Putamen (tissue), 1 donor: ENCODE measurements at regions not wholly inside any gene's neighbourhood (a gene's known extent, or its start where the extent isn't known, plus 50 kb on each side); places are given as distances from the start of the nearest gene placed in this dataset.

Experiments
- DNase-seq: peaks from one replicate; pipeline ENCODE4 v3.0.0-alpha.2; 2016; ENCODE audit warnings: low spot score

DNA sequence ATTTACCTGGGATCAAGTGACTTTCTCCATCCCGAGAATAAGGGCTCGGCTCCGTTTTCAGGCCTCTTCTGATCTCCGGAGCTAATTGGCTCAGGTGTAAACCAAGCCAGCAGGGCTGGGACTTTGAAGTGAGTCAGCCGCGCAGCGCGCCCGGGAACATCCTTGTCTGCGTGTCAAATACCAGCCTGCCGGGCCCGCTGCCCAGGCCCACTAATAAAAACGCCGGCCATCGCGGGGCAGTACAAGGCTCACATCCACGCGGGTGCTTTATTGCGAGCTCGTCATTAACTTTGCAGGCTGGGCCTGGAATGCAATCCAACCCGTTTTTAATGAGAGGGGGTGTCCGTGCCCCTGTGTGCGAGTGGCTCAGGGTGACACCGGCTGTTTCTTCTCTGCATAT, 416.8 kb downstream of the IRX2 start:
- no peak for DNase-seq

DNA sequence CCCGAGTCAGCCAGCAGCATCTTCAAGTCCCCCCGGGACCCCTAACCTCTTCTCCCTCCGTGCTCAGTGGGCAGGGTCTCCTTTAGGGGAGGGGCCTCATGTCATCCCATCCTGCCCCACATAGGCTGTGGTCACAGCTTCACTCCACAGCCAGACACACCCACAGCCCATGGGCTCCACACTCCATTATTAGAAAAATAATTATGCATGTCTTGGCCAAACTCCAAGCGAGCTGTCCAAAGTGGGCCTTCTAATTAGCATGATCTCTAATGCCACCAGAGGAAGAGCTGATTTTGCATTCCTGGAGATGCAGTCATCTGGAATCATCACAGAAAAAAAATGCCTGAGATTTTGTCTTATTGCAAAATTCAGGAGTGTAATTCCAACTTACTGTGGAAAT, 418.2 kb downstream of the IRX2 start:
- DNase-seq = no peak

DNA sequence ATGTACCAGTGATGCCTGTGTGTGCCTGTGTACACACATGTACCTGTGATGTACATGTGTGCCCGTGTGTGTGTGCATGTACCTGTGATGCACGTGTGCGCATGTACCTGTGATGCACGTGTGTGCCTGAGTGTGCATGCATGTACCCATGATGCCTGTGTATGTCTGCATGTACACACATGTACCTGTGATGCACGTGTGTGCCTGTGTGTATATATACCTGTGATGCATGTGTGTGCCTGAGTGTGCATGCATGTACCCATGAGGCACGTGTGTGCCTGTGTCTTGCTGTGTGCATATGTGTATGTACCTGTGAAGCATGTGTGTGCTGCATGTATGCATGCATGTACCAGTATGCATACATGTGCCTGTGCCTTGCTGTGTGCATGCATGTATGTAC, 419.0 kb downstream of the IRX2 start:
- no peak for DNase-seq

DNA sequence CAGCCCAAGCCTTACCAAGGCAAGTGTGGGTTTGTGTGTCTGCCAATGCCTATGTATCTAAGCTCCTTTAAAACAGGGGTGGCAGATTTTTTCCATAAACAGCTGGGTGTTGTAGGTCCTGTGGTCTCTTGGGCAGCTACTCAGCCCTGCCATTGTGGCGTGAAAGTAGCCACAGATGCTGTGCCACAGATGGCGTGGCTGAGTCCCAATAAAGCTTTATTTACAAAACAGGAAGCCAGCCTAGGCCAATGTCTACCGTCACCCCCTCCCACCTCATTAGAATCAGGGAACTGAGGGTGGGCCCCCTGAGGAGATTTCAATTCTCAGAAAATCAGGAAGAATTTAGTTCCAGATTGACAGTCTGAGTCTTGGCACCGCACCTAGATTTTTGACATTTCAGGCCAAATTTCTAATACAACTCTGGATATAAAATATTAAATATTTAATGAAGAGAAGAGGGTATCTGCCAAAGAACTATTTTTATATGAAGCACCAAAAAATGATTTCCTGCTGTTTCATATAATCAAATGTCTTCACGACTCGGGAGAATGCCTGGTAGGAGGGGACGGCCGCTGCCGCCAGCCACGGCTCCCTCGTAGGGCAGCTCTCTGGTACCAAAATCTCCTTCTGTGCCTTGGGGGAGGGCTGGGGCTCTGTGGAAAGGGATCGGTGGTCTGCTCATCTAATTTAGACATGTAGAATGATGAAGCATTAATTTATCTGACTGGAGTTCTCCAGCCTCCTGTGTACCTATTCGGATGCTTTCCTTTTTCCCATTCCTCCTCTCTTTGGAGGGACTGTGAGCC, 420.9 kb downstream of the IRX2 start:
- DNase-seq = no peak

DNA sequence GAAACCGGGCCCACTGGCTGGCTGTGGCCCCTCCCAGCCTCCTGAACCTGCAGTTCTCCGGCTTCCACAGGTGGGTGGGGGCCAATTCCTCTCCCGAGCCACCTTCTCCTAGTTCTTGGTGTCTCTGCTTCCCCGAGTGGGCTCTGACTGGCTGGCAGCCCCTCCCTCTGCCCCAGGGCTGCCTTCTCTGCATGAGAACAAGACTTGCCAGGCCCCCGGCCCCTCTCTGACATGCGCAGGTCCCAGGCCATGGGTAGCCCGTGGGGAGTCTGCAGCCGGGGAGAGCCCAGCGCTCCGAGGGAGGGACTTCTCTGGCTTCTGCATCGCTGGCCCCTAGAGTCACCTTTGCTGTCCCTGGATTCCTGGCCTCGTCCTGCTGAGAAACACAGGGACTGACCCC, 421.7 kb downstream of the IRX2 start:
- no peak for DNase-seq

DNA sequence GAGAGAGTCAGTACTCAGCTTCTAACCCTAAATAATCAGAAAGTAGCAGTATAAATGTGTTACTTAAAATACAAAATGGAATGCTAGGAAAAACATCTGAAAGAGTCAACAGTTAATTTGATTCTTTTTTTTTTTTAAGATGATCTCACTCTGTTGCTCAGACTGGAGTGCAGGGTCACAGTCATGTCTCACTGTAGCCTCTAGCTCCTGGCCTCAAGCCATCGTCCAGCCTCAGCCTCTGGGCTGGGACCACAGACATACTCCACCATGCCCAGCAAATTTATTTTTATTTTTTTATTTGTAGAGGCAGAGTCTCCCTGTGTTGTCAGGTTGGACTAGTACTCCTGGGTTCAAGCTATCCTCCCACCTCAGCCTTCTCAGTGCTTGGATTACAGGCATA, 424.9 kb downstream of the IRX2 start:
- no peak for DNase-seq

DNA sequence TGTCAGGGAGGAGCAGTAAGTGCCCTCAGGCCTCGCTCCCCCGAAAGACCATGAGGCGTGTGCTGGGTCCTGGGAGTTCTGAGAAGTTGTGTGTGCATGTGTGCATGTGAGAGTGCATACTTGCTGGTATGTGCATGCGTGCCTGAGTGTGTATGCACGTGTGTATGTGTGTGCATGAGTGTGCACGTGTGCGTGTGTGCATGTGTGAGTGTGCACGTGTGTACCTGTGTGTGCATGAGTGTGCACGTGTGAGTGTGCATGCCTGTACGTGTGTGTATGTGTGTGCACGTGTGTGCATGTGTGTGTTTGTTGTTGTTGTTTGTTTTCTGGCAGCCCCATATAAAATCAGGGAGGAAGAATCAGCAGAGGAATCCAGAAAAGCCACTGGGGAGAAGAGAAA, 426.7 kb downstream of the IRX2 start:
- no peak for DNase-seq

DNA sequence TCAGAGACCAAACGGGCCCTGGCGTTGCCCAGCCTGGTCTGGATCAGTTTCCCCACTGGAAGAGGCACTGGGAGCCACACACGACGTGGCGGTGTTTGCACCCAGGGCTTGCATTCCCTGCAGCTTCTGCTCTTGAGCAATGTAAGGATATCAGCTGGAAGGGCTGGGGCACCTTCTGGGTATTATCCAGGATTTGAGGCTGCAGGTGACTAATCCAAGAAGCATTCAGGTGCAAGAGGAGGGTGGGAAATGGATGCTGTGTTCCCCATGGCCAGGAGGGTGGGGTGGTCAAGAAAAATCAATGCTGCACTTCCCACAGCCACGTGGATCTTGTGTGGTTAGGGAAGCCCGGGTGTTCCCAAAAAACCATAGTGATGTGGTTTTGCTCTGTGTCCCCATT, 430.9 kb downstream of the IRX2 start:
- DNase-seq = no peak

DNA sequence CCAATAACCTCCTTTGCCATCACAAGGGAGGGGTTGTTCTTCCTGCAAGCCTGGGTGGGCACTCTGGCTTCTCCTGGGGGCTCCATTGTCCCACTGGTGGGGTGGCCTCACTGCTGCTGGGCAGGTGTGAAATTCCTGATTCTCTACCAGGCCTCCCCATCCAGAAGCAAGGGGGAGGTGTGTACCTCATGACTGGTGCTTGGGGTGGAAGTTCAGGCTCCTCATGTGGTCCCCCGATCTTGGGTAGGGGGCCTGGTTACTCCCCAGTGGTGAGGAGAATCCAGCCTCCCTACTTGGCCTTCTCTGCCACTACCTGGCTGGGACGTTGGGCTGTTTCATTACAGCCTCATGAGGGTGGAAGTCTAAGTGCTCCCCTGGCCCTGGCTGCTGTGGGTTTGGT, 433.9 kb downstream of the IRX2 start:
- no peak for DNase-seq

DNA sequence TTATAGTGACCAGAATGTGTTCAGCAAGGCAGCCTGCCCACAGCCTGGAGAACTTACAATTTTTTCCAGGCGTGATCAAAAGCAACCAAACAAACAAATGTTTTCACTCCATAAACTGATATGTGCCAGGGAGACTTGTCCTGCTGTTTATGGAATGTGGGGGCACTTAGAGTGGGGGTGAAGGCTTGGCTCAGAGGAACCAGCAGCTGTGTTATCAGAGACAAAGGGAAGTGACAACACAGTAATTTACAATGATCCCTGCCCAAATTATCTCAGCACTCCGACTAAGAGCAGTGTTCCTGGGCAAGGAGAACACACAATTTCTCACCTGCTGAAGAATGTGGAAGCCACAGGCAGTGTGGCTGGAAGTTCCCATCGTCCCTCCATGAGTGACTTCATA, 429.1 kb upstream of the IRX4 start:
- no peak for DNase-seq

DNA sequence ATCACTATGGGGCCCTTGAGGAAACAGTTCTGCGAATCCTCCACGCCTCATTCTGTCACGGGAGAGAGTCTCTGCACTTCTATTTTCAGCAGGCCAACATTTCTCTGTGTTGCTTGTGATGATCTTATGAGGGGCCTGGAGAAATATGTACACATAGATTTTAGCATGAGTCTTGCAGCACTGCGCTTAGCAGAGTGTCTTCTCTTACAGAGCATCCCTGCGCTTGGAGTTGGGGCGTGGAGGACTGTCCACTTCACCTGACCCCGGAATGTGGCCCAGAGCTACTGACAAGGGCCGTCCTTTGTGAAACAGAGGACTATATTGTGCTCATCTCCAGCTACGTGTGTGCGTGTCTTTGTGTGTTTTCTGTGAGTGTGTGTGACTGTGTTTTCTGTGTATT, 428.2 kb upstream of the IRX4 start:
- no peak for DNase-seq

DNA sequence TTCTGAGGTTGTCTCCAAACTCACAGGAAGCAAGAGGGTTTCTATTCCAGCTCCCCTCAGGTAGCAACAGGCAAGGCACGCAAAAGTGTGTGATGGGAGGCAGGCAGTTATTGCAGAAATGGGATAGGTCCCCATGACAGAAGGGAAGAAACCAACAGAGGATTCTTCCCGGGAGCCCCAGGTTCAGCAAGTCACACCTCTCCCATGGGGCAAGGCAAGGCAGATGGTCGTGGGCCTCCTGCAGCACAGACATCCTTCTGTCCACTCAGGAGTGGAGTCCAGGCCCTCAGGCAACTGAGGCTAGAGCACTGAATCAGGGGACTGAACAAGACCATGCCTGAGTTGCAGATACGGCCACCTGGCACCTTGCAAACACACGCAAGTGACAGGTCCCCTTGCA, 424.9 kb upstream of the IRX4 start:
- DNase-seq = no peak

DNA sequence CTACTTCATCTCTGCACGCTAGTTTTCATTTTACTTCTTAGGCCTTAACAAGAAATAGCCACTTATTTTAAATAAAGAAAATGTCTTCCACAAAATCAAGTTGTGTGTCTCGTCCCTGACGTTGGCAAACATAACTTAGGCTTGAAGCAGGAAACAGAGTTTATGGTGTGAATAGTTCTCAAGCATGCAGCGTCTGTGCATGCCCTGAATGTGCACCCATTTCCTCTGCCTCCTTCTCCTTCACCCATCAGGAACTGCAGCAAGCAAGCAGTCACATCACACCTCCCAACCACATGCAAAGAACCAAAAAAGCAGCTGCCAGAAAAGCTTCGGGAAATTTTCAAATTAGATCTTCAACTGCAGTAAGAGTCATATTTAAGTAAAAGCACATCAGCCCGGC, 424.0 kb upstream of the IRX4 start:
- no peak for DNase-seq

DNA sequence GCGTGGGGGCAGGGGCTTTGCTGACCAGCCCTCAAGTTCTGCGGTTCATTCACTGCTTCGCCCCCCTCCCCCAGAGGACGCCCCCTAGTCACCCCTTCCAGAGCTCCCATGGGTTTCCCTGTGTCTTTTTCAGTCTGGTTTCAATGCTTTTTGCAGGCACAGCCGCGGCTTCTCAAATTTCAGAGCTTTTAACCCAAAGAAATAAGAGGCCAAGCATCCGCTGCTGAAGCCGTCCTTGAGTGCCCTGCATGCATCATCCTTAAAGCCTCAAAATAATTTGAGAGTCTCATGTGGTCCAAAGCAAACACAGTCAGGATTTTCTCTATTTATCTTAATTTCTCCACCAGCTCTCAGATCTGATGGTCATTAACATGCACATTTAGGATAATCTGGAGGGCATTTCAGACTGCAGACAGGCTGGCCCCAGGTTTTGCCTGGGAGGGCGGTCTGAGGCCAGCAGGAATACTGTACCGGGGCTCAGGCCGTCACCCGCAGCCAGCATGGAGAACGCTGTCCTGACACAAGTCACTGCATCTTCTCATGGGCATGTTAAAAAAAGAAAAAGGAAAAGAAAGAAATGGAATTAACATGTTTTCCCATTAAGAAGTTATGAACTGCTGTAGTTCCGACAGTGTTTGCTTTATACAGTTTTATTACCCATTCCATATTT, 420.8 kb upstream of the IRX4 start:
- no peak for DNase-seq

DNA sequence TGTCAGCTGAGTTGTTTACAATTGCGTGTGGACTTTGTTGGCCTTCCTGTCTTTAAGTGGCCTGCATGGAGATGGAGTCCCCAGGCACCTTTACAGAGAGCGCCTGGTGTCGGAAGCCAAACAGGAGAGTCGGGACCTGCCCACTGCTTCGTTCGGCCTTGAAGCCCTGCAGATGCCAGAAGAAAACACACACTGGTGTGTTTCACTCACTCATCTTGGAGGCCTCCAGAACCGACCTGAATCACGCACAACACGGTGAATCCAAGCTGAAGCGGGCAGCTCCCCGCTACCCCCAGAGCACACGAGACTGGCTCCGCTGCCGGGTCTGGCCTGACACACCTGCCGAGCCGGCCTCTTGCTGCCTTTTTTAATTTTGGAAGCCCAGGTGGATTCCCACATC, 419.4 kb upstream of the IRX4 start:
- DNase-seq = no peak

DNA sequence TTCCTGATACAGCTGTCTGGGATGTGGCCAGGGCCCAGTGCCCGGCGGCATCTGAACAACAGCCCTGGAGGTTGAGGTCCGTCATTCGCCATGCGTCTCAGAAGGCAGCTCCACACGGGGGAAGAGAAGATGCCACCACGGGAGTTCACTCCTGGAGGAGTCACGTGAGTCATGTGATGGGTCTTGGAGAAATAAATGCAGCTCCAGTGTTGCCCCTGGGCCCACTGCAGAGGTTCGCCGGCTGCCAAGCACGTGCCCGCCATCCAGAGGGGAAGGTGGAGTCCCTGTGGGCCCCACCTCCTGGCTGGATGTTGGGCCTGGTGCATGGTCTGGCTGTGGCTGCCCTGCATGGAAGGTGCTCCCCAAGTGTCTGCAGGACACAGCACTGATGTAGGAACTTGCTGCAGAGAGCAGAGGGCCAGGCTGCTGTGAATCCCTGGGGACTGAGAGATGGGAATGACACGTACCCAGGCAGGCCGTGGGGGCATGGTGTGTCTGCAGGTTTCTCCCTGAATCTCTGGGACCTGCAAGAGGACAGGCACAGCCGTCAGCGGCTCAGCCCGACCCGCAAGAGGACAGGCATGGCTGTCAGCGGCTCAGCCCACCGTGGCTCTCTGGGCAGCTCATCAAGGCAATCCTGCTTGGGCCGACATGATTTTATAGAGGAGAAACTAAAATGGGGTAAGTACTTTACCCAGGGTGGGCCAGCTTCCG, 418.3 kb upstream of the IRX4 start:
- DNase-seq = no peak

DNA sequence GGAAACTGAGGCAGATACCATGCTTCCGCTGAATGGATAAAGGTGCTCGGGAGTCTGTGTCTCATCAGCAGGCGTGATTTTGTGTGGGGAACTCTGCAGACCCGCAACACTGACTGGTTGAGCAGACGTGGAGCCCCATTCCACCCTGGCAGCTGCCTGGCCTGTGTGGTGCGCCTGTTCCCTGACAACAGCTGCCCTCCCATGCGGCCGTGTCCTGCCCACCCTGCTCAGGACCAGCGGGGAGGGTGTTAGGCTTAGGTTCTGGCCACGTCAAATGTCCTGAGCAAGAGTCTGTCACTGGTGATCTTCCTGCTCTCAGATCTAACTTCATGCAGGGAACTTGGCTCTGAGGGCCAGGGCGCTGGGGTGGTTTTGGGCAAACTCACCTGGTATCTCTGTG, 417.7 kb upstream of the IRX4 start:
- DNase-seq = no peak

DNA sequence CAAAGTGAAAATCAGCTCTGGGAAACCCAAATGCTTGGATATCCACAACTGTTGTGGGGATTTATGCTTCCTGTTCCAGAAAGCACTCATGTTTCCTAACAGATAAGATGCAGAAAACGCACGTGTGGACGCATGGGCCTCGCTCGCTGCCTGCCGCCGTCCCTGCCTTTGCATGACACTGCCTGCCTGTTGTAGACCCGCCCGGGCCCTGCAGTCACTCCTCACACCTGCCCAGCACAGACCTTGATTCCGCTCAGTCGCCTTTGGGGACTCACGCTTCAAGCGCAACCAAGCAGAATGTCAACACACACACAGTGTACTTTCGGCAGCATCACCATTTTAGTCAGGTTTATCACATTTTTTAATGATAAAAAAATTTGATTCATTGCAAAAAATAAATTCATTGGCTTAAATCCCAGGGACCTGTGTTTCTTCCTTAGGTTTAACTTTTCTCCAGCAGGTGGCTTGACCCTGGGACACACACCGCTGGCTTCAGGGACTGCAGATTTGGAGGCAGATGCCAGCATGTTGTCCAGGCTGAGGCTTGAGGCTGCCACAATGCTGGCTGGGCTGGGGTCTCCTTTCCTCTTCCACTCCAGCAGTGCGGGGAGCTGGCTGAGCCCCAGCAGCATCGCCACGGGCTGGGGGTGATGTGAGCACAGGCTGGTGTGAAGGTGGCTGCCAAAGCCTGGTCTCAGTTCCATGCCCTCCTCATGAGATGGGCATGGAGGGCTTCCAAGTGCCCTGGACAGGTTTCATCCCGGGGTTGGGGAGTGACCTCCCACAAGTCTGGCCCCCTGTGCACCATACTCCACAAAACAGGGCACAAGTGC, 416.9 kb upstream of the IRX4 start:
- DNase-seq = no peak

DNA sequence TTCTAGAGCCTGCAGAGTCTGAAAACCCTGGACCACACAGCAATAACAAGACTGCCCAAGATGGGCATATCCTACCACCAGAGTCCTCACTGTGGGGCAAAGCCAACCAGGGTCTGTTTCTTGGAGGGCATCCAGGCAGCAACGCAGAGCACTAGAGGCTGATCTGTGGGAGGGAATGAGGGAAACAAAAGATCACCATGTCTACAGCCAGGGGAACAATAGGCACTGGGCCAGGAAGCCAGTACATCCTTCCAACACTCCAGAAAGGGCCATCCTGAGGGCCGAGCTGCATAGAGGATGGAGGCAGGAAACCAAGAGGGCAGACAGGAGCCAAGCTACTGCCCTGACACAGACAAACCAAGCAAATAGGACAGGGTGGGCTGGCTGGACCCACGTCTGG, 416.1 kb upstream of the IRX4 start:
- DNase-seq = no peak

DNA sequence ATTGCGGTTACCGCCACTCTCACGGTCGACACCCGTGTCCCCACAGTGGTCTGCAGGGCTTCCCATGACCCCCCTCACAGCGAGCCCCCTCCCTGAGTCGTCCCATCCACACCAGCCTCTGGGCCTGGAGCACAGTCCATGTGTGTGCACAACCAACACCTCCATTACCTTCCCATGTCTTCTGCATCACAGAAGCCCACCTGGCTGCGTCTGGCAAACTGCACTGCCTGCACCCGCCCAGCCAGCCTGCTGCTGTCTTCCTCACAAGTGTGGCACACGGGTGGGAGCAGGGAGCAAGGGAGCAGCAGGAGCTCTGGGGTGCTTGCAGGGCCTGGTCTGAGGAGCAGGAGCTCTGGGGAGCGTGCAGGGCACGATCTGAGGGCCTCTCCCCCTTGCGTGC, 415.3 kb upstream of the IRX4 start:
- DNase-seq = no peak

DNA sequence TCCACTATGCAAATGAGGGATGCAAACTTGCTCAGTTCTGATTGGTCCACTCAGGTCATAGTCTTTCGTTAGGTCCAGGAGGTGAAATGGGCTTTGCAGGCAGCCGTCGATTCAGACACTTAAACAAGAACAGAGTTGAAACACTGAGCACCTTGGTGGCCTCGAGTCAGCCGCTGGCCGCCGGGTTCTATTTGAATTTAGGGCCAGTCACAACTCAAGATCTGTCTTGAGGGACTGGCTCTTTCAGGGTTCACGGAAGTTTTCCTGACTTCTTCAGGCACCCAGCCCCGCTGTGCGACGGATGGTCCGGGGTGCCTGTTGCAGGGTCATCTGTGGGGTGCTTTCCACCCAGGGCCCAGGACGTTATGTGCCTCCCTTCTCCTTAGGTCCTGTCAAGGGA, 412.8 kb upstream of the IRX4 start:
- DNase-seq = no peak

DNA sequence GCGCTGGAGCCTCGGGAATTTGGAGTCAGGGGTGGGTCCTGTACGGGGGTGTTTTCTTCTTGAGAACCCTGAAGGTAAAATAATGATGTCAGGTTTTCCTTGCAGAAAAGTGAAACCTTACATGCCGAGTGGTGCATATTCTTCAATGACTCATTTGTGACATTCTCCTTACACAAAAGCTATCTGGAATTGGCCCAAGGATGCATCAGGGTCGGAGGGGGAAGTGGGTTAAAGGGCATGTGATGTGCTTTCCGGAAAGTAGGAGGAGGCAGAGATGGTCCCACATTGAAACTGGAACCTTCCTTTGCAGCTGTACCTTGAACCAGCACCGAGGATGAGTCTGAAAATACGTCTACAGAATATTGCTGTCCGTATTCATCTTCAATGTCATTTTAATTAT, 411.2 kb upstream of the IRX4 start:
- DNase-seq = no peak
